NCI-H2196 treated with DMSO at 0.1 percent for 48 hours (cell line): ENCODE measurements at regions not wholly inside any gene's neighbourhood (a gene's known extent, or its start where the extent isn't known, plus 50 kb on each side); places are given as distances from the start of the nearest gene placed in this dataset.

ENCODE experiments used
- DNase-seq: peaks from one replicate; lab custom pipeline; 2025; ENCODE audit not compliant: unreplicated experiment; lab: John Stamatoyannopoulos, UW

- DNase-seq: no peak
These were observed 645.4 kb upstream of the TENM3 start for GRCh38 chr4:181597766-181598165.

DNA sequence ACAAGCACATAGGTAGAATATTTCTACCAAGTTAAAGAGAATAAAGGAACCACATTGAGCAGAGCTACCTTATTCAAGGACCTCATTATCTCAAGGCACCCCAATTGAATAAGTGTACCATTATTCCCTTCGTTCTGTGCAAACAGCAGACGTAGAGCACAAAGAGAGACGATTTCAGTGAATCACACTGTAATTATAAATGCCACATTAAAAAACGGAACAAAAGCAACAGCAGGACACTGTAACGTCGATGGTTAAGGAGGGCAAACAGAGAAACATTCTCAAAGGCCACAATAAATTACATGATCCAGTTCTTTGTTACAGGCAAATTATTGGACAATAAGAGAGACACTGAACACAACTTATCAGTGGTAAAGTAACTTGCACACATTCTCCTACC lies 644.1 kb upstream of the TENM3 start:
- DNase-seq: no peak

GRCh38 chr4:181601103-181601502 lies 642.1 kb upstream of the TENM3 start:
- no peak for DNase-seq

- no peak for DNase-seq
These were observed 638.7 kb upstream of the TENM3 start for GRCh38 chr4:181604546-181604945.

GRCh38 chr4:181606300-181606699 lies 636.9 kb upstream of the TENM3 start:
- no peak for DNase-seq

DNA sequence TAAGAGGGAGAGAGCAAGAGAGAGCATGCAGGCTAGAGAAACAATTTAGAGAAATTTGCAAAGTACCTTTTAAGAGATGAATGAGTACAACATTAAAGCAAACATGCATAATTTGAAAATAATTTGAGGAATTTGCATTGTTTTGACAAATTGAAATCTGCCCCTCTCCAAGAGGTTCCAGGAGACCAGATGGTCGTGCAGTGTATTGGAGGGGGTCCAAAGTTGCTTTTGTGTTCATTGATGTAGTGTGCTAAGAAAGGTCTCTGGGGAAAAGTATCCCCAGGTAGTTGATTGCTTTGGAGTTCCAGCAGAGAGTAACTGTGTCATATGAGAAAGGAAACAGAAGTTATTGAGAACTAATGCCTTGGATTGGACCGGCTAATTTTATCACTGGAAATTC lies 635.0 kb upstream of the TENM3 start:
- no peak for DNase-seq

- DNase-seq: no peak
These were observed 632.0 kb upstream of the TENM3 start for GRCh38 chr4:181611033-181611711.

DNA sequence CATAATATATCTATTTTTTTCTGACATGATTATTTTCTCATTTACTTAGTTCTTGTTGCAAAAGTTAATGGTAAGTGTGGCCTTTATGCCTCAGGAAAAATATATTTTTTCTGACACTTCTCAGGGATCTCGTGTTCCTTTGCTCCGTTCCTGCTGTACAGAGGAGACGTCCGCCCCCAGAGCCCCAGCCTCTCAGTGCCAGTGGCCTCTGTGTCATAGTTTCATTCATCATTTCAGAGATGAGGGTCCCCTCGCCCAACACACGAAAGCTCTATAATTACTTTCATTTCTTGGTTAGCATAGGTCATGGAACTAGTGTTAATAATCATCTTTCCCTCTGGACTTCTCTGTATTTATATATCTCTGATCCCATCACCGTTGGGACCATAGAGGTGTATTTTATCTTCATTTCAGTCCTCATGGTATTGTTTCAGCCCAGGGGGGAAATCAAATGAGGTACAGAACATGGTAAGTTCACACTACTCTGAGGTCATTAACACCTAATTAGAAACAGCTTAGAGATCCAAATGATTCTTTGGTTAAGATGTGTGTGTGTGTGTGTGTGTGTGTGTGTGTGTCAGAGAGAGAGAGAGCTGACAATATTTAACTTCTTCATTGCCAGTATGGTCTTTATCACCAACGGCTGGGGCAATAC lies 631.1 kb upstream of the TENM3 start:
- no peak for DNase-seq

DNA sequence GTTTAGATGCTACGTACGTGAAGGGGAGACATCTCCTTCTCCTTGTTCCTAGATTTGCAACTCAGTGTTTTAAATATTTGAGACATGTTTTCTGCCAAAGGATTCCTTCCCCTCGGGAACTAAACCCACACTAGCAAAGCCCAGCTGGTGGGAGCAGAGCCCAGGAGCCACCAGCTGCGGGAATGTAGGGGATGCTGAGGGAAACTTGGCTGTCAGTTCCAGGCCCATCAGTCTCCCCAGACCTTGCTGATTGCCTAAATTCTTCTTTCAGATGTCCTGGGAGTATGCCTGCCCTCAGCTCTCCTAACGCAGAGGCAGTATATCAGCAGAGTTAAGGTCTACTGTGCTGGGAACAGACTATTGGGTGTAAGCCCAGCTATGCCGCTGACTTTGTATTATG lies 630.0 kb upstream of the TENM3 start:
- no peak for DNase-seq

DNA sequence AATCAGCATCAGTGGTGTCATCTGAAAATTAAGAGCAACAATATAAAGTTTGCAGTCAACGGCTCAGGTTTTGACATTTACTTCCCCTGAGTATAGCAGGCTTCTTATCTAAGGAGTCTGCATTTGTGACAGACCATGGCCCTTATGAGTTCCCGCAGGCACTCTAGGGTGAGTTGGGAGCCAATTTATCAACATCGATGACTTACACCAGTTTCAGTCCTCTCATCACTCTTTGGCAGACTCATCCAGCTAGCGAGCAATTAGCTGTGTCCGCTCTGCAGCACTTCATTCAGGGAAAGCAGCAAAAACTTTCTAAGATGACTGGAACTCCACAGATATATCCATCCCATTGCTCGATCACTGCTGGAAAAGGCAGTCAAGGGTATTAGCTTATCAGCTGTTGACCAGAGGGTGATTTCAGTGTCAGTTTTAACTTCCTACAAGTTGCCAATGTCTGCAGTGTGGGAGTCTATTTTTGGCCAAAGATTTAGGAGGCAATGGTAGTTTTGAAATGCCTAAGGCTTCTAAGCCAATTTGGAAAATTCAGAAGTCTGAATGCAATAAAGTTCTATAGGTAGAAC lies 625.1 kb upstream of the TENM3 start:
- DNase-seq: no peak

DNA sequence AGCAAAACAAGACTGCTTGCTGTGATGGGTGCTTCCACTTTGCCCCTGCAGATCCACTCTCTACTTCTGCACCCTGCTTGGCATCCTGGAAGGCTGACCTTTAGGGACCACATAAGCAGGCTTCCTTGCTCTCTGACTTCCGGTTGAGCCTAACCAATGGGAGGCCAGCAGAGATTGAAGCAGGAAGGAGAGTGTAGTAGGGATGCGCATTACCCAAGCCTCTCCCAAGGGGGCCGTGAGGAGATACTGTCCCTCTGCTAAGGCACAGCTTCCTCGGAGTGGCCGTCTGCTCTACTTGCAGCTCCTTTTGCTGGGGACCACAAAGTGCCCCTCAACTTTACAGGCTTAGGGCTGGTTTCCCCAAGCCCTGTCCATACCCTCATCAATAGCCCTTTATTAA lies 624.3 kb upstream of the TENM3 start:
- DNase-seq: no peak

DNA sequence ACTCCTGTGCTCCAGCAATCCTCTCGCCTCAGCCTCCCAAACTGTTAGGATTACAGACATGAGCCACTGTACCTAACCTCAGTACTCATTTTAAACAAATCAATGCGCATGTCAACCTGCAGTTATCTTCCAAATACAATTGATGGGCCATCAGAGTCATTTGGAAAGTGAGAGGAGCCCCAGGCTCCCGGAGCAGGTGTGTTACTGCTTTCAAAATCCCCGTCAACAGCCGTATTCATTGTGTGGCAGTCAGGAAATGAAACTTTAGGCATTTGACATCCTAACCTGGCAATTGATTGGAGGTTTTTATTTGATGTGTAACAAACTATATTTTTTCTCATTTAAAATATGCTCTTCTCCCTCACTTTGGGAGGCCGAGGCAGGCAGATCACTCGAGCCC lies 623.6 kb upstream of the TENM3 start:
- DNase-seq: no peak

DNA sequence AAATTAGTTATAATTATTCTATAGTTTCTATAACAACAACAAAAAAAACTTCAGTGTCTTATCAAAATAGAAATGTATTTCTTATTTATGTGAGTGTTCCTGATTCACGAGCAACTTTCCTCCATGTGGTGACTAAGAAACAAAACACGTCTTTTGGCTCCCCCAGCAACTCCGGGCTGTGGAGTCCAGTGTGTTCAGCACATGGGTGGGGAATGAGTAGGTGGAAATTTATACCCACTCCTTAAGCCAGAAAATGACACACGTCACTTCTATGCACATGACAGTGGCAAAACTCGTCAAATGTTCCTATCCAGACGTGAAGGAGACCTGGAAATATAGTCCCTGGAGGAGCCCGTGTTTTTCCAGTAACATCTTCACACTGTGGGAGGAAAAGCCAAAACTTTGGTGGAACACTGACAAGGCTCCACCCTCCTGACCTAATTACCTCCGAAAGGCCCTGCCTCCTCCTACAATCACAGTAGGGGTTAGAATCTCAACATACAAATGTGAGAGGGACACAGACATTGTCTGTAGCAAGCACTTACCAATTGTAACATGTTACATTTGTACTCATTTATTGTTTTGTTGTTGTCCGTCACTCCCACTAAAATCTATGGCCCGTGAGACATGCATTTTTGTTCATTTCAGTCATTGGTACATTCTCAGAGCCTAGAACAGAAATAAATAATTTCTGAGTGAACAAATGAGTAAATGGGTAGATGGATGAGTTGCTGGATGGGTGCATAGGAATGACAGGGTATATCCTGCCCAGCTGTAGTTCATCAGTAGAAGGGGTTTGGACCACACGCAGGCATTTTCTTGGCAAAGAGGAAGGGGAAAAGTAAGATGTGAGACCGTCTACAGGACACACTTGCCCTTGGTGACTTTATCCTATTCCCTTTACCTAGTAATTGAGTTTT lies 605.8 kb upstream of the TENM3 start:
- DNase-seq: no peak

DNA sequence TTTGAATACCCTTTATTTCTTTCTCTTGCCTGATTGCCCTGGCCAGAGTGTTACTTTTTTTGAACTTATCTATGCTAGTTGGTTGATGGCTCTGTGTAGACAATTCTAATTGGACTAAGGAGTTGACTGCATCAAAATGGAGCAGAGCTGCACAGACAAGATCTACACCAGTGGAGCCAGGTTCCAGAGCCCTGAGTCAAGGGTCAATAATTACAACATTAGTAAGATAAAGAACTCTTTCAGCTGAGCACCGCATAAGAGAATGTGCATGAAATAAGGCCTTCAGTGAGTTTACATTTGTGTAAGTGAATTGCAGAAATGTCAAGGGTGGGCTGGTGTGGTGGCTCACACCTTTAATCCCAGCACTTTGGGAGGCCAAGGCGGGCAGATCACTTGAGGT lies 599.7 kb upstream of the TENM3 start:
- DNase-seq: no peak

GRCh38 chr4:181645489-181645888 lies 597.7 kb upstream of the TENM3 start:
- no peak for DNase-seq

DNA sequence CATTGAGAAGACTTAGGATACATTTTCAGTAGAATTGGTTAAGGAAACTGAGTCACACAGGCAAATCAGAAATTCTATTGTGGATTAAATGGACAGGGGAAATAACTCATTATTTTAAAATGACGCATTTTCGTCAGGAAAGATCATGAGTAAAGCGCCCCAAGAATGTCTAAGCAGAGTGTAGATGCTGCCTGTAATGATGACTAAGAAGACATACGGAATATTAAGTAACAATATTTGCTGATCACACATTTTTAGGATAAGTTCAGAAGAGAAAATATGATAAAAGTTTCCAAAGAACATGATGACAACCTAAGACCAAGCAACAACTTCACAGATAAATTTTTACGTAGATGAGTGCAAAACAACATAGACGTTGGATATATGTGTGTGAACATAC lies 596.3 kb upstream of the TENM3 start:
- no peak for DNase-seq

DNA sequence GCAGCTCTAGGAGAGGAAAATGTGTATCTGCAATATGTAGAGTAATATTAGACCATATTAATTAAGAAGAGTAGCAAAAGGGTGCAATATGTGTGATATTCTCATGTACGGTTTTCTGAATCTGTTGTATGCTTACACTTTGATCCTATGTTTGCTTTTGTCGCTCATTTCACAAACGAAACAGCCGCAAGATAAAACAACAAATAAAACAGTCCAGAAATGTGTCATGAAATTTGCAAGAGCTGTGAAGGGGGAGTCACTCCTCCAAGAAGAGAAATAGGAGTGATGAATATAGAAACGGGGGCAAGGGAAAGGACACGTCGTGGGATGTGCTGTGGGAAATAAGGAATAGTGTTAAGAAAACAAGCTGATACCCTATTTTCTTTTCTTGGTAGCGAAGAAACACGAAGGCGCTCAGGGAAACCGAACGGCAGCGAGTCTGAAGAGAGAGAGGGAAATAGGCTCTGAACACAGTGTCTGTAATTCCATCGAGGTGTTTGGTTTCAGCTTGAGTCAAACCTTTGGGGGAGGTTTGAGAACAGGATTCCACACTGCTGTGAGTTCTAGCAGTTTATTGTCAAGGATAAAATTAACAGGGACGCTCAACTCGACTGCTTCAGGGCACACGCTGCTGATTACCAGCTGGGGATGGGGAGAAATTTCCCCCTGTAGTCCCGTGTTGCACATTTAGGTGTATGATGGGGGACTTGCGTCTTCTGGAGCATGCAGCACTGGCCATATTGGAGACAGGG lies 595.6 kb upstream of the TENM3 start:
- no peak for DNase-seq

DNA sequence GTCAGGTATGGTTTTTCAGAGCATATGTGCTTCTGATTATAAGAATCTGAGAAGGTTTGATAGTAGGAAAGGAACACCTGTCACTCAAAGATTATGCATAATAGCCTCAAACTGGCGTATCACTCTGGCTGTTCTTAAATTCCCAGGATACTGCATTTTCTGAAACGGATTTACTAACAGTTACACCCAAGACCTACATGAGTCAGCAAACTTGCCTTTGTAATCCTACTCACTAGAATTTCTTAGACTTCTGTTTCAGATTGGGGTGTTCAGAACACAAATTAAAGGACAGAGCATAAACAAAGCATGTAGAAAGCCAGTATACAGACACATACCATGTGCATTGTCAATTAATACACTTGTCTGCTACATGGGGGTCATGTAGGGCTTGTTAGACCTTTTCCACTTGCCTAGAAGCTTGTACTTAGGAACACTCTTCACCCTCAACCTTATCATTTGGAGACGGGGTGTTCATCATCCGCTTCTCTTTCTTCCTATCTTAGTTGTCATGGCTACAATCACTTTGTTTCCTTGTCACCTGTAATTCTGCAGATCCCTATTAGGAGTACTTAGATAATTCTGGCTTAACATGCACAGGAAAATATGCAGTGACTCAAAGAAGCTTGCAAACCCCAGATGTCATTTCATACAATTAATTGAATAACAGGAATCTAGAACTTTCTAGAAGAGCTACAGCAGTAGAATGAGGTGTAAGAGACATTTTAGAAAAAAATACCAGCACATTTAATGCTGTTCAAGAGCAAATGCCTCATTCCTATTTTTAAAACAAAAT lies 593.0 kb upstream of the TENM3 start:
- DNase-seq: no peak

GRCh38 chr4:181656748-181657147 lies 586.5 kb upstream of the TENM3 start:
- DNase-seq: no peak

- DNase-seq: no peak
These were observed 584.0 kb upstream of the TENM3 start for GRCh38 chr4:181659202-181659601.
